ENCODE measurements at regions not wholly inside any gene's neighbourhood (a gene's known extent, or its start where the extent isn't known, plus 50 kb on each side); places are given as distances from the start of the nearest gene placed in this dataset.

- no peak overlapping the region for H3K27ac Mint-ChIP-seq
Measured at GRCh38 chr2:49335546-49335945, 181.2 kb upstream of the FSHR start.

DNA sequence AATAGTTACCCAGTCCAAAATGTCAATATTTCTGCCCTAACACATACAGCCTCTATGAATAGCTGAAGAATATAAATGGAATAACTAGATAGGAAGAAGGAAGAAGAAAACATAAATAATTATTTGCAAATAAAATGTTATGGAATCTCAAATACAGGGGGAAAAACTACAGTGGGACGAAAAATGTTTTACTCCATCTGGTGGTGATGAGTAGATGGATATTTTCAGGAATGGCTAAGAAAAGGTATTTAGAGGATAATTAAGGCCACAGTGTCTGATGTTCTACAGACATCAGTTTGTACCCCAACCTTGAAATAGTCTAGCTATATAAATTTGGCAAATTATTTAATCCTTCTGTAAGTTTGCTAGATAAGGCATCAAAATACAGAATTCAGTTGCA lies 178.1 kb upstream of the FSHR start:
- H3K27ac ChIP-seq (ENCODE audit: low read depth, low read length), result no peak overlapping the region
- H3K4me3 ChIP-seq (ENCODE audit: low read length), result no peak overlapping the region
- H3K27ac Mint-ChIP-seq, result no peak overlapping the region
- no peaks in the 10 kb centered on the region for H3K36me3 Mint-ChIP-seq (ENCODE audit: low read depth)
- H3K27me3 Mint-ChIP-seq (ENCODE audit: insufficient read depth), result no peaks in the 10 kb centered on the region
- no peaks in the 10 kb centered on the region for H3K27me3 ChIP-seq (ENCODE audit: control insufficient read depth, insufficient read depth, low read length, poor library complexity, severe bottlenecking)
- no peak overlapping the region for H3K9ac ChIP-seq (ENCODE audit: extremely low read depth, low read length, poor library complexity, severe bottlenecking)
- no peaks in the 10 kb centered on the region for H3K36me3 ChIP-seq (ENCODE audit: control insufficient read depth, insufficient read depth, low read length)
- no peak overlapping the region for H3K4me3 Mint-ChIP-seq
- no peaks in the 10 kb centered on the region for H3K9me3 ChIP-seq (ENCODE audit: control insufficient read depth, low read length)
- no peaks in the 10 kb centered on the region for H3K9me3 Mint-ChIP-seq
- no peak for DNase-seq
- peaks cover 6% of the 10 kb centered on the region for H3K4me1 ChIP-seq (ENCODE audit: control insufficient read depth, insufficient read depth, low read length)
- peaks cover 27% of the 10 kb centered on the region for H3K4me1 Mint-ChIP-seq
- peak; percentile 55 for TF ChIP-seq CTCF (conservative IDR thresholded peaks at IDR 0.05)
- 90 to 95% methylated on average over 1 of the region's 1 CpG for WGBS, 2 experiments (ENCODE audit: insufficient coverage in 1 of 2, insufficient read length in 1 of 2)

More at GRCh38 chr2:49335546-49335945, 181.2 kb upstream of the FSHR start:
- 85% methylated on average over 4 to 5 of the region's 5 CpGs for WGBS, 2 experiments (ENCODE audit: insufficient coverage in 1 of 2, insufficient read length in 1 of 2)
- Histone ChIP-seq H3K27ac (ENCODE audit: low read depth, low read length) (no peak overlapping the region), H3K4me1 (ENCODE audit: control insufficient read depth, insufficient read depth, low read length) (peaks cover 6% of the 10 kb centered on the region), H3K9ac (ENCODE audit: extremely low read depth, low read length, poor library complexity, severe bottlenecking) (no peak overlapping the region), H3K27me3 (ENCODE audit: control insufficient read depth, insufficient read depth, low read length, poor library complexity, severe bottlenecking) (no peaks in the 10 kb centered on the region), H3K4me3 (ENCODE audit: low read length) (no peak overlapping the region), H3K9me3 (ENCODE audit: control insufficient read depth, low read length) (no peaks in the 10 kb centered on the region), H3K36me3 (ENCODE audit: control insufficient read depth, insufficient read depth, low read length) (no peaks in the 10 kb centered on the region)
- TF ChIP-seq CTCF (conservative IDR thresholded peaks at IDR 0.05), result no peak
- no peak for DNase-seq
- Mint-ChIP-seq H3K36me3 (ENCODE audit: low read depth) (no peaks in the 10 kb centered on the region), H3K4me3 (no peak overlapping the region), H3K27me3 (ENCODE audit: insufficient read depth) (no peaks in the 10 kb centered on the region), H3K4me1 (peaks cover 27% of the 10 kb centered on the region), H3K9me3 (no peaks in the 10 kb centered on the region)

GRCh38 chr2:49318531-49318930 lies 164.2 kb upstream of the FSHR start:
- Histone ChIP-seq H3K9ac (ENCODE audit: extremely low read depth, low read length, poor library complexity, severe bottlenecking) (no peak overlapping the region), H3K36me3 (ENCODE audit: control insufficient read depth, insufficient read depth, low read length) (no peaks in the 10 kb centered on the region), H3K27me3 (ENCODE audit: control insufficient read depth, insufficient read depth, low read length, poor library complexity, severe bottlenecking) (no peaks in the 10 kb centered on the region), H3K9me3 (ENCODE audit: control insufficient read depth, low read length) (no peaks in the 10 kb centered on the region), H3K27ac (ENCODE audit: low read depth, low read length) (no peak overlapping the region), H3K4me1 (ENCODE audit: control insufficient read depth, insufficient read depth, low read length) (no peaks in the 10 kb centered on the region), H3K4me3 (ENCODE audit: low read length) (no peak overlapping the region)
- Mint-ChIP-seq H3K36me3 (ENCODE audit: low read depth) (no peaks in the 10 kb centered on the region), H3K27ac (no peak overlapping the region), H3K9me3 (peaks cover 6% of the 10 kb centered on the region), H3K27me3 (ENCODE audit: insufficient read depth) (no peaks in the 10 kb centered on the region), H3K4me3 (no peak overlapping the region), H3K4me1 (no peaks in the 10 kb centered on the region)
- WGBS, 2 experiments (ENCODE audit: insufficient coverage in 1 of 2, insufficient read length in 1 of 2), result 100% methylated on average over 1 of the region's 1 CpG; no CpG with 5 or more reads in 1 of the 2 experiments
- no peak for DNase-seq
- TF ChIP-seq CTCF (conservative IDR thresholded peaks at IDR 0.05), result no peak
